ENCODE measurements at regions not wholly inside any gene's neighbourhood (a gene's known extent, or its start where the extent isn't known, plus 50 kb on each side); places are given as distances from the start of the nearest gene placed in this dataset.

DNA sequence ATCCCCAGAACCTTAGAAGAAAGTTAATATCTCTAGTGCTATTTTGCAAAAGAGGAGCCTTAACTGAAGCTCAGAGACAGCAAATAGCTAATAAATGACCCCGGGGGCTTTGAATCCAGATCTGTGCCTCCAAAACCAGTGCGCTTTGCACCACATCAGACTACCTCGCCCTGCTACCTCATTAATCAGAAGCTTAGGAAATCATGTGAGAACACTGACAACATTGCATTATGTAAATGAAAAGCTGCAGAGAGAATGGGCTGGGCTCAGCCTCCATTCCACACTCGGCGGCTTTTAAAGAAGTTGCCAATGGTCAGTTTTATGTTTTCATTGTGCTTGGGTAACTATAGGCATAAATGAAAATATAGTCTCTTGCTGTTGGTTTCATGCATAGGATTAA, 54.0 kb upstream of the STMND1 start:
- Histone ChIP-seq H3K36me3 (ENCODE audit: control insufficient read depth in 2 of 2, extremely low read depth in 1 of 2, insufficient read depth in 2 of 2, low read length in 2 of 2) (no peaks in the 10 kb centered on the region), H3K4me1 (ENCODE audit: control insufficient read depth, extremely low read depth, insufficient read depth, low read length) (peaks cover 2% of the 10 kb centered on the region), H3K27ac (ENCODE audit: insufficient read depth, low read depth, low read length) (no peak overlapping the region), H3K4me2 (ENCODE audit: insufficient read depth, low read length) (no peak overlapping the region), H3K79me2 (ENCODE audit: control insufficient read depth, insufficient read depth, low read length) (no peaks in the 10 kb centered on the region), H3K27me3 (ENCODE audit: control insufficient read depth in 2 of 2, insufficient read depth in 2 of 2, low read length in 2 of 2) (peaks cover 0 to 3% of the 10 kb centered on the region in 2 experiments), H3K9ac (replicated peaks; ENCODE audit: extremely low read depth, insufficient read depth, low read length) (no peak overlapping the region), H4K20me1 (replicated peaks; ENCODE audit: control insufficient read depth, extremely low read depth, insufficient read depth, low read length) (no peaks in the 10 kb centered on the region), H3K9me3 (replicated peaks; ENCODE audit: control insufficient read depth, insufficient read depth, low read length) (no peaks in the 10 kb centered on the region), H2AFZ (ENCODE audit: low read depth, low read length) (no peak overlapping the region), H3K4me3 (replicated peaks in 1 of 3; ENCODE audit: insufficient read depth in 1 of 3, low read depth in 1 of 3, low read length in 3 of 3) (no peak overlapping the region), H3K9me1 (replicated peaks; ENCODE audit: control insufficient read depth, extremely low read depth, insufficient read depth, low read length) (no peaks in the 10 kb centered on the region)
- dilution Hi-C loops (cut with MboI; ENCODE audit: extremely low pct_ligation_motif_present, low sequenced_read_pairs) = no loop called here
- CTCF ChIA-PET = interaction anchor here (0.7 to 1.5 kb wide), 3 partner anchors 28 to 279 kb away, joined by 3 to 4 read pairs (median 4); no protein-coding TSS in a partner anchor
- DNase-seq (ENCODE audit: low read depth, low spot score) (no peak), FAIRE-seq (no peak)
- intact Hi-C loops (cut with micrococcal nuclease) = no loop called here
- POLR2A ChIA-PET = no interaction called here
- no peak for TF ChIP-seq GATA2 (IDR thresholded peaks at IDR 0.05; ENCODE audit: insufficient read depth, insufficient read length, low read depth, low read length)
- TF ChIP-seq, protein P1, sequence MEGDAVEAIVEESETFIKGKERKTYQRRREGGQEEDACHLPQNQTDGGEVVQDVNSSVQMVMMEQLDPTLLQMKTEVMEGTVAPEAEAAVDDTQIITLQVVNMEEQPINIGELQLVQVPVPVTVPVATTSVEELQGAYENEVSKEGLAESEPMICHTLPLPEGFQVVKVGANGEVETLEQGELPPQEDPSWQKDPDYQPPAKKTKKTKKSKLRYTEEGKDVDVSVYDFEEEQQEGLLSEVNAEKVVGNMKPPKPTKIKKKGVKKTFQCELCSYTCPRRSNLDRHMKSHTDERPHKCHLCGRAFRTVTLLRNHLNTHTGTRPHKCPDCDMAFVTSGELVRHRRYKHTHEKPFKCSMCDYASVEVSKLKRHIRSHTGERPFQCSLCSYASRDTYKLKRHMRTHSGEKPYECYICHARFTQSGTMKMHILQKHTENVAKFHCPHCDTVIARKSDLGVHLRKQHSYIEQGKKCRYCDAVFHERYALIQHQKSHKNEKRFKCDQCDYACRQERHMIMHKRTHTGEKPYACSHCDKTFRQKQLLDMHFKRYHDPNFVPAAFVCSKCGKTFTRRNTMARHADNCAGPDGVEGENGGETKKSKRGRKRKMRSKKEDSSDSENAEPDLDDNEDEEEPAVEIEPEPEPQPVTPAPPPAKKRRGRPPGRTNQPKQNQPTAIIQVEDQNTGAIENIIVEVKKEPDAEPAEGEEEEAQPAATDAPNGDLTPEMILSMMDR (IDR thresholded peaks at IDR 0.05; ENCODE audit: extremely low read depth in 1 of 2, insufficient read depth in 1 of 2, low read depth in 1 of 2, low read length in 2 of 2) = no peak
- TF ChIP-seq POLR2A (IDR thresholded peaks at IDR 0.05; ENCODE audit: low read depth, low read length) = no peak
- TF ChIP-seq MYC (IDR thresholded peaks at IDR 0.05; ENCODE audit: low read depth, low read length) = no peak
- no peak for TF ChIP-seq FOS (IDR thresholded peaks at IDR 0.05; ENCODE audit: borderline replicate concordance, insufficient read depth, low read length)
- no peak for TF ChIP-seq JUN (IDR thresholded peaks at IDR 0.05; ENCODE audit: borderline replicate concordance, insufficient read depth, insufficient read length, low read depth)
- TF ChIP-seq, protein P2, sequence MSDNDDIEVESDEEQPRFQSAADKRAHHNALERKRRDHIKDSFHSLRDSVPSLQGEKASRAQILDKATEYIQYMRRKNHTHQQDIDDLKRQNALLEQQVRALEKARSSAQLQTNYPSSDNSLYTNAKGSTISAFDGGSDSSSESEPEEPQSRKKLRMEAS (IDR thresholded peaks at IDR 0.05; ENCODE audit: insufficient read depth, insufficient read length) = no peak
- no peak for TF ChIP-seq POLR2AphosphoS5 (IDR thresholded peaks at IDR 0.05; ENCODE audit: insufficient read depth, low read depth, low read length)
- TF ChIP-seq EZH2 (IDR thresholded peaks at IDR 0.05; ENCODE audit: borderline replicate concordance, low read depth, low read length, severe bottlenecking) = no peak
- no TSS peak for BruUV-seq (replicated peaks)

Data from endothelial cell of umbilical vein (primary cell).